ENCODE measurements at regions not wholly inside any gene's neighbourhood (a gene's known extent, or its start where the extent isn't known, plus 50 kb on each side); places are given as distances from the start of the nearest gene placed in this dataset.

GRCh38 chr18:56224669-56225561, 413.5 kb downstream of the TXNL1 start:
- DNase-seq (ENCODE audit: low spot score) = no peak

GRCh38 chr18:56221195-56222065, 417.0 kb downstream of the TXNL1 start:
- DNase-seq (ENCODE audit: low spot score) = no peak

GRCh38 chr18:56217406-56217805, 421.0 kb downstream of the TXNL1 start:
- no peak for DNase-seq (ENCODE audit: low spot score)

- no peak for DNase-seq (ENCODE audit: low spot score)
These were observed 423.7 kb downstream of the TXNL1 start for GRCh38 chr18:56214706-56215105.

GRCh38 chr18:56210520-56210919, 427.9 kb downstream of the TXNL1 start:
- DNase-seq (ENCODE audit: low spot score) = no peak

- no peak for DNase-seq (ENCODE audit: low spot score)
These were observed 430.4 kb downstream of the TXNL1 start for GRCh38 chr18:56207989-56208388.

GRCh38 chr18:56204052-56204451, 434.3 kb downstream of the TXNL1 start:
- no peak for DNase-seq (ENCODE audit: low spot score)

GRCh38 chr18:56202678-56203077, 435.7 kb downstream of the TXNL1 start:
- no peak for DNase-seq (ENCODE audit: low spot score)

GRCh38 chr18:56200381-56200911, 437.9 kb downstream of the TXNL1 start:
- DNase-seq (ENCODE audit: low spot score) = no peak

GRCh38 chr18:56199580-56200330, 438.6 kb downstream of the TXNL1 start:
- no peak for DNase-seq (ENCODE audit: low spot score)

- DNase-seq (ENCODE audit: low spot score) = no peak
These were observed 441.0 kb downstream of the TXNL1 start for GRCh38 chr18:56197241-56197859.

- DNase-seq (ENCODE audit: low spot score) = no peak
These were observed 441.7 kb downstream of the TXNL1 start for GRCh38 chr18:56196495-56197225.

- DNase-seq (ENCODE audit: low spot score) = no peak
These were observed 447.1 kb downstream of the TXNL1 start for GRCh38 chr18:56191334-56191733.

GRCh38 chr18:56189615-56190014, 448.8 kb downstream of the TXNL1 start:
- no peak for DNase-seq (ENCODE audit: low spot score)

- DNase-seq (ENCODE audit: low spot score) = no peak
These were observed 449.7 kb downstream of the TXNL1 start for GRCh38 chr18:56188529-56189275.

- DNase-seq (ENCODE audit: low spot score) = no peak
These were observed 452.1 kb downstream of the TXNL1 start for GRCh38 chr18:56186319-56186718.

GRCh38 chr18:56185126-56185525, 453.3 kb downstream of the TXNL1 start:
- no peak for DNase-seq (ENCODE audit: low spot score)

- no peak for DNase-seq (ENCODE audit: low spot score)
These were observed 461.6 kb downstream of the TXNL1 start for GRCh38 chr18:56176751-56177150.

- DNase-seq (ENCODE audit: low spot score) = no peak
These were observed 462.9 kb downstream of the TXNL1 start for GRCh38 chr18:56175330-56176001.
